IPS DF 6.9 (cell line): ENCODE measurements at regions not wholly inside any gene's neighbourhood (a gene's known extent, or its start where the extent isn't known, plus 50 kb on each side); places are given as distances from the start of the nearest gene placed in this dataset.

Experiments used
- DNase-seq: peaks from one replicate; pipeline ENCODE4 v3.0.0-alpha.2; 2013; ENCODE audit warnings: low read depth, low spot score
- H3K27ac ChIP-seq: one replicate; pipeline ENCODE4 v1.5.1; 2013; ENCODE audit warnings: low read length, control low read depth
- H3K27me3 ChIP-seq: 2 replicates; pipeline ENCODE4 v1.6.1; 2013; ENCODE audit warnings: mild to moderate bottlenecking, low read length; ENCODE audit not compliant: control insufficient read depth, insufficient read depth
- H3K36me3 ChIP-seq: 2 replicates; pipeline ENCODE4 v1.6.1; 2013; ENCODE audit warnings: low read length; ENCODE audit not compliant: control insufficient read depth, insufficient read depth
- H3K4me1 ChIP-seq: 2 replicates; pipeline ENCODE4 v1.6.1; 2013; ENCODE audit warnings: low read length; ENCODE audit not compliant: control insufficient read depth, insufficient read depth
- H3K4me3 ChIP-seq: 2 replicates; pipeline ENCODE4 v1.5.1; 2013; ENCODE audit warnings: mild to moderate bottlenecking, low read length
- H3K9me3 ChIP-seq: 2 replicates; pipeline ENCODE4 v1.6.1; 2013; ENCODE audit warnings: low read length, inconsistent platforms; ENCODE audit not compliant: control insufficient read depth, insufficient read depth
- whole genome bisulfite sequencing: extraction: QIAGEN DNeasy Blood & Tissue Kit; methylation state at CpG from one replicate; pipeline ENCODE4 v1.1.7; 2013; ENCODE audit warnings: mixed read lengths, missing lambda C conversion rate; ENCODE audit not compliant: insufficient read length, insufficient coverage; 5-methylcytosine and 5-hydroxymethylcytosine counted together

- no peaks in the 10 kb centered on the region for H3K36me3 ChIP-seq
- H3K27ac ChIP-seq = no peak overlapping the region
- DNase-seq = no peak
- H3K9me3 ChIP-seq = no peaks in the 10 kb centered on the region
- no CpG with 5 or more reads among the region's 1 CpG for WGBS
- no peak overlapping the region for H3K4me3 ChIP-seq
- H3K27me3 ChIP-seq = no peaks in the 10 kb centered on the region
- H3K4me1 ChIP-seq = peaks cover 2% of the 10 kb centered on the region; the same call in 1 of the 2 replicates
These were observed 857.1 kb downstream of the TAF11L14 start for GRCh38 chr5:18491349-18491748.

- DNase-seq = no peak
- no peaks in the 10 kb centered on the region for H3K4me1 ChIP-seq
- WGBS = no CpG with 5 or more reads among the region's 1 CpG
- H3K27me3 ChIP-seq = no peaks in the 10 kb centered on the region
- H3K4me3 ChIP-seq = no peak overlapping the region
- H3K36me3 ChIP-seq = no peaks in the 10 kb centered on the region
- H3K9me3 ChIP-seq = no peaks in the 10 kb centered on the region
- H3K27ac ChIP-seq = no peak overlapping the region
These were observed 860.9 kb downstream of the TAF11L14 start for GRCh38 chr5:18495157-18495556.

GRCh38 chr5:18496041-18496440 is 861.8 kb downstream of the TAF11L14 start:
- Histone ChIP-seq H3K4me1 (no peaks in the 10 kb centered on the region), H3K36me3 (no peaks in the 10 kb centered on the region), H3K27ac (no peak overlapping the region), H3K9me3 (no peaks in the 10 kb centered on the region), H3K27me3 (no peaks in the 10 kb centered on the region), H3K4me3 (no peak overlapping the region)
- DNase-seq = no peak

- WGBS = no CpG with 5 or more reads among the region's 2 CpGs
- Histone ChIP-seq H3K27ac (no peak overlapping the region), H3K27me3 (no peaks in the 10 kb centered on the region), H3K4me1 (no peaks in the 10 kb centered on the region), H3K9me3 (no peaks in the 10 kb centered on the region), H3K4me3 (no peak overlapping the region), H3K36me3 (no peaks in the 10 kb centered on the region)
- no peak for DNase-seq
These were observed 862.8 kb downstream of the TAF11L14 start for GRCh38 chr5:18497089-18497488.

GRCh38 chr5:18503797-18504328 is 869.6 kb downstream of the TAF11L14 start:
- Histone ChIP-seq H3K4me3 (no peak overlapping the region), H3K27me3 (no peaks in the 10 kb centered on the region), H3K36me3 (no peaks in the 10 kb centered on the region), H3K27ac (no peak overlapping the region), H3K4me1 (no peaks in the 10 kb centered on the region), H3K9me3 (no peaks in the 10 kb centered on the region)
- DNase-seq = no peak
- no CpG with 5 or more reads among the region's 4 CpGs for WGBS

- H3K9me3 ChIP-seq = no peaks in the 10 kb centered on the region
- H3K4me3 ChIP-seq = no peak overlapping the region
- no peak for DNase-seq
- H3K27me3 ChIP-seq = no peaks in the 10 kb centered on the region
- H3K27ac ChIP-seq = no peak overlapping the region
- no peaks in the 10 kb centered on the region for H3K4me1 ChIP-seq
- no peaks in the 10 kb centered on the region for H3K36me3 ChIP-seq
- no CpG with 5 or more reads among the region's 1 CpG for WGBS
These were observed 872.9 kb downstream of the TAF11L14 start for GRCh38 chr5:18507114-18507513.

GRCh38 chr5:18517641-18518380 is 883.6 kb downstream of the TAF11L14 start:
- H3K36me3 ChIP-seq = no peaks in the 10 kb centered on the region
- H3K4me3 ChIP-seq = no peak overlapping the region
- no peaks in the 10 kb centered on the region for H3K9me3 ChIP-seq
- H3K4me1 ChIP-seq = no peaks in the 10 kb centered on the region
- H3K27ac ChIP-seq = no peak overlapping the region
- no peak for DNase-seq
- WGBS = no CpG with 5 or more reads among the region's 6 CpGs
- no peaks in the 10 kb centered on the region for H3K27me3 ChIP-seq

GRCh38 chr5:18523380-18523779 is 889.1 kb downstream of the TAF11L14 start:
- Histone ChIP-seq H3K36me3 (no peaks in the 10 kb centered on the region), H3K4me3 (no peak overlapping the region), H3K4me1 (no peaks in the 10 kb centered on the region), H3K27ac (no peak overlapping the region), H3K27me3 (no peaks in the 10 kb centered on the region), H3K9me3 (no peaks in the 10 kb centered on the region)
- DNase-seq = no peak
- WGBS = no CpG with 5 or more reads among the region's 2 CpGs

GRCh38 chr5:18526792-18527405 is 892.6 kb downstream of the TAF11L14 start:
- Histone ChIP-seq H3K27ac (no peak overlapping the region), H3K27me3 (no peaks in the 10 kb centered on the region), H3K36me3 (no peaks in the 10 kb centered on the region), H3K9me3 (no peaks in the 10 kb centered on the region), H3K4me3 (no peak overlapping the region), H3K4me1 (no peaks in the 10 kb centered on the region)
- WGBS = no CpG with 5 or more reads among the region's 3 CpGs
- DNase-seq = no peak

GRCh38 chr5:18533137-18533536 is 898.9 kb downstream of the TAF11L14 start:
- DNase-seq = no peak
- Histone ChIP-seq H3K4me3 (no peak overlapping the region), H3K36me3 (no peaks in the 10 kb centered on the region), H3K9me3 (no peaks in the 10 kb centered on the region), H3K27ac (no peak overlapping the region), H3K4me1 (no peaks in the 10 kb centered on the region), H3K27me3 (no peaks in the 10 kb centered on the region)
- WGBS = no CpG with 5 or more reads among the region's 7 CpGs

- Histone ChIP-seq H3K36me3 (no peaks in the 10 kb centered on the region), H3K4me3 (no peak overlapping the region), H3K9me3 (no peaks in the 10 kb centered on the region), H3K27me3 (no peaks in the 10 kb centered on the region), H3K4me1 (no peaks in the 10 kb centered on the region), H3K27ac (no peak overlapping the region)
- peak; percentile 63 for DNase-seq
- WGBS = no CpG with 5 or more reads among the region's 3 CpGs
These were observed 899.9 kb downstream of the TAF11L14 start for GRCh38 chr5:18534119-18534518.
